HEK293T (cell line): ENCODE measurements at regions not wholly inside any gene's neighbourhood (a gene's known extent, or its start where the extent isn't known, plus 50 kb on each side); places are given as distances from the start of the nearest gene placed in this dataset.

Source experiments
- BHLHE40 ChIP-seq: fragments of 450-650 bp; IDR thresholded peaks from 2 replicates; pipeline ENCODE4 v1.6.1; 2016; ENCODE audit warnings: mild to moderate bottlenecking, moderate library complexity, borderline replicate concordance
- CTBP1 ChIP-seq: fragments of 450-650 bp; IDR thresholded peaks from 2 replicates; pipeline ENCODE4 v1.6.1; 2016; ENCODE audit warnings: borderline replicate concordance
- ELF4 ChIP-seq: fragments of 450-650 bp; IDR thresholded peaks from 2 replicates; pipeline ENCODE4 v1.6.1; 2017; ENCODE audit warnings: antibody characterized with exemption
- FOXA1 ChIP-seq: fragments of 450-650 bp; IDR thresholded peaks from 2 replicates; pipeline ENCODE4 v1.6.1; 2016; ENCODE audit warnings: mild to moderate bottlenecking
- FOXM1 ChIP-seq: fragments of 450-650 bp; IDR thresholded peaks from 2 replicates; pipeline ENCODE4 v1.6.1; 2017; ENCODE audit warnings: mild to moderate bottlenecking, borderline replicate concordance
- L3MBTL2 ChIP-seq: fragments of 450-650 bp; conservative IDR thresholded peaks from 2 replicates; pipeline ENCODE4 v1.6.1; 2016; ENCODE audit warnings: mild to moderate bottlenecking
- LEF1 ChIP-seq: fragments of 450-650 bp; IDR thresholded peaks from 2 replicates; pipeline ENCODE4 v1.6.1; 2017; ENCODE audit warnings: mild to moderate bottlenecking, borderline replicate concordance
- NFRKB ChIP-seq: fragments of 450-650 bp; IDR thresholded peaks from 2 replicates; pipeline ENCODE4 v1.6.1; 2016; ENCODE audit warnings: mild to moderate bottlenecking, moderate library complexity
- PKNOX1 ChIP-seq: fragments of 450-650 bp; IDR thresholded peaks from 2 replicates; pipeline ENCODE4 v1.6.1; 2016
- SP1 ChIP-seq: fragments of 450-650 bp; IDR thresholded peaks from 2 replicates; pipeline ENCODE4 v1.6.1; 2017
- SUZ12 ChIP-seq: fragments of 450-650 bp; IDR thresholded peaks from 2 replicates; pipeline ENCODE4 v1.6.1; 2016; ENCODE audit warnings: mild to moderate bottlenecking
- TARDBP ChIP-seq: fragments of 450-650 bp; IDR thresholded peaks from 2 replicates; pipeline ENCODE4 v1.6.1; 2016
- ZNF384 ChIP-seq: fragments of 450-650 bp; IDR thresholded peaks from 2 replicates; pipeline ENCODE4 v1.6.1; 2016

- TF ChIP-seq ELF4 (no peak), BHLHE40 (no peak), PKNOX1 (no peak), CTBP1 (no peak), SP1 (no peak), LEF1 (no peak), FOXA1 (no peak), FOXM1 (no peak), NFRKB (no peak), SUZ12 (no peak), TARDBP (no peak), L3MBTL2 (no peak), ZNF384 (no peak)
Measured at GRCh38 chr1:194717334-194717733, 1530.9 kb upstream of the B3GALT2 start.
